Tibial nerve (tissue), 4 donors: ENCODE measurements at regions not wholly inside any gene's neighbourhood (a gene's known extent, or its start where the extent isn't known, plus 50 kb on each side); places are given as distances from the start of the nearest gene placed in this dataset.

Experiments
- DNase-seq, 2 donors: peaks; one replicate each; pipeline ENCODE4 v3.0.0-alpha.2; 2019; ENCODE audit warnings: low spot score in 2 of 2
- H3K27ac ChIP-seq, 4 donors: fragments of 200-600 bp; sonication (generic) in 3 of 4; one replicate each; pipeline ENCODE4 v1.5.1; 2017 to 2019; ENCODE audit warnings: mild to moderate bottlenecking in 1 of 4
- H3K27me3 ChIP-seq, 2 donors: fragments of 200-600 bp; sonication (generic) in 1 of 2; one replicate each; pipeline versions ENCODE4 v1.5.1 to v1.6.0; 2017 to 2019
- H3K36me3 ChIP-seq, 3 donors: fragments of 200-600 bp; sonication (generic); one replicate each; pipeline ENCODE4 v1.5.1; 2018 to 2019
- H3K4me1 ChIP-seq, 4 donors: fragments of 200-600 bp; sonication (generic) in 3 of 4; one replicate each; pipeline ENCODE4 v1.5.1; 2017 to 2019
- H3K4me3 ChIP-seq, 4 donors: fragments of 200-600 bp; sonication (generic) in 3 of 4; one replicate each; pipeline ENCODE4 v1.5.1; 2017 to 2019; ENCODE audit warnings: mild to moderate bottlenecking in 1 of 4, moderate library complexity in 1 of 4
- H3K9me3 ChIP-seq, 4 donors: fragments of 200-600 bp; sonication (generic) in 3 of 4; one replicate each; pipeline ENCODE4 v1.5.1; 2017 to 2019
- CTCF ChIP-seq, 5 experiments: fragments of 200-600 bp in 3 of 5; fragments of 450-650 bp in 2 of 5; sonication (generic) in 3 of 5; IDR thresholded peaks; one replicate each; pipeline ENCODE4 v1.5.1; 2016 to 2019; ENCODE audit warnings: antibody characterized with exemption in 5 of 5, mild to moderate bottlenecking in 3 of 5, moderate library complexity in 2 of 5
- EP300 ChIP-seq, 2 donors: sonication (generic); formaldehyde crosslinking; IDR thresholded peaks; one replicate each; pipeline ENCODE4 v1.6.1; 2017; ENCODE audit warnings: antibody characterized with exemption in 2 of 2, mild to moderate bottlenecking in 1 of 2
- POLR2A ChIP-seq, 2 donors: fragments of 450-650 bp; IDR thresholded peaks; one replicate each; pipeline ENCODE4 v1.6.1; 2017; ENCODE audit warnings: antibody characterized with exemption in 2 of 2, mild to moderate bottlenecking in 2 of 2, moderate library complexity in 2 of 2
- WGBS, 2 donors: methylation state at CpG; one replicate each; pipeline ENCODE4 v1.1.5; 2018; 5-methylcytosine and 5-hydroxymethylcytosine counted together

- Histone ChIP-seq H3K27me3 (peaks cover 0 to 13% of the 10 kb centered on the region in 2 donors), H3K9me3 (no peaks in the 10 kb centered on the region)
- WGBS, 2 donors: 94 to 96% methylated on average over 7 of the region's 7 CpGs
Observed at GRCh38 chr6:165822501-165822900, 159.5 kb upstream of the PDE10A start.

GRCh38 chr6:165821754-165822153, 158.7 kb upstream of the PDE10A start:
- Histone ChIP-seq H3K36me3 (no peaks in the 10 kb centered on the region), H3K4me3 (no peak overlapping the region), H3K27me3 (peaks cover 0 to 17% of the 10 kb centered on the region in 2 donors), H3K27ac (no peak overlapping the region), H3K4me1 (no peaks in the 10 kb centered on the region), H3K9me3 (no peaks in the 10 kb centered on the region)
- no peak for TF ChIP-seq POLR2A (IDR thresholded peaks at IDR 0.05)
- no peak for TF ChIP-seq CTCF (IDR thresholded peaks at IDR 0.05)
- no peak for TF ChIP-seq EP300 (IDR thresholded peaks at IDR 0.05)
- DNase-seq: no peak
- 92 to 93% methylated on average over 9 of the region's 9 CpGs for WGBS, 2 donors

More at GRCh38 chr6:165822501-165822900, 159.5 kb upstream of the PDE10A start:
- H3K4me3 ChIP-seq: no peak overlapping the region
- no peaks in the 10 kb centered on the region for H3K4me1 ChIP-seq
- DNase-seq: no peak
- TF ChIP-seq POLR2A (IDR thresholded peaks at IDR 0.05) (no peak), EP300 (IDR thresholded peaks at IDR 0.05) (no peak), CTCF (IDR thresholded peaks at IDR 0.05) (no peak)
- no peaks in the 10 kb centered on the region for H3K36me3 ChIP-seq
- H3K27ac ChIP-seq: no peak overlapping the region

- peaks cover 0 to 17% of the 10 kb centered on the region in 2 donors for H3K27me3 ChIP-seq
- H3K27ac ChIP-seq: no peak overlapping the region
- TF ChIP-seq POLR2A (IDR thresholded peaks at IDR 0.05) (no peak), CTCF (IDR thresholded peaks at IDR 0.05) (no peak), EP300 (IDR thresholded peaks at IDR 0.05) (no peak)
- WGBS, 2 donors: 87 to 88% methylated on average over 6 of the region's 6 CpGs
- no peaks in the 10 kb centered on the region for H3K9me3 ChIP-seq
- no peaks in the 10 kb centered on the region for H3K4me1 ChIP-seq
- no peak for DNase-seq
- no peak overlapping the region for H3K4me3 ChIP-seq
- H3K36me3 ChIP-seq: no peaks in the 10 kb centered on the region
Observed at GRCh38 chr6:165820934-165821333, 157.9 kb upstream of the PDE10A start.

- H3K36me3 ChIP-seq: no peaks in the 10 kb centered on the region
- no peak overlapping the region for H3K4me3 ChIP-seq
- no peaks in the 10 kb centered on the region for H3K4me1 ChIP-seq
- H3K9me3 ChIP-seq: no peaks in the 10 kb centered on the region
- DNase-seq: no peak
- TF ChIP-seq EP300 (IDR thresholded peaks at IDR 0.05) (no peak), POLR2A (IDR thresholded peaks at IDR 0.05) (no peak), CTCF (IDR thresholded peaks at IDR 0.05) (no peak)
- H3K27me3 ChIP-seq: peaks cover 0 to 17% of the 10 kb centered on the region in 2 donors
- WGBS, 2 donors: 73 to 82% methylated on average over 4 of the region's 4 CpGs
- no peak overlapping the region for H3K27ac ChIP-seq
Observed at GRCh38 chr6:165820407-165820806, 157.4 kb upstream of the PDE10A start.

GRCh38 chr6:165819394-165819793, 156.4 kb upstream of the PDE10A start:
- WGBS, 2 donors: 43 to 55% methylated on average over 21 of the region's 21 CpGs
- TF ChIP-seq EP300 (IDR thresholded peaks at IDR 0.05) (no peak), POLR2A (IDR thresholded peaks at IDR 0.05) (no peak), CTCF (IDR thresholded peaks at IDR 0.05) (no peak)

More at GRCh38 chr6:165819394-165819793, 156.4 kb upstream of the PDE10A start:
- Histone ChIP-seq H3K4me1 (no peaks in the 10 kb centered on the region), H3K9me3 (no peaks in the 10 kb centered on the region), H3K4me3 (no peak overlapping the region), H3K27ac (no peak overlapping the region), H3K27me3 (peaks cover 0 to 17% of the 10 kb centered on the region in 2 donors), H3K36me3 (no peaks in the 10 kb centered on the region)
- DNase-seq: no peak
